ENCODE measurements at regions not wholly inside any gene's neighbourhood (a gene's known extent, or its start where the extent isn't known, plus 50 kb on each side); places are given as distances from the start of the nearest gene placed in this dataset.

DNA sequence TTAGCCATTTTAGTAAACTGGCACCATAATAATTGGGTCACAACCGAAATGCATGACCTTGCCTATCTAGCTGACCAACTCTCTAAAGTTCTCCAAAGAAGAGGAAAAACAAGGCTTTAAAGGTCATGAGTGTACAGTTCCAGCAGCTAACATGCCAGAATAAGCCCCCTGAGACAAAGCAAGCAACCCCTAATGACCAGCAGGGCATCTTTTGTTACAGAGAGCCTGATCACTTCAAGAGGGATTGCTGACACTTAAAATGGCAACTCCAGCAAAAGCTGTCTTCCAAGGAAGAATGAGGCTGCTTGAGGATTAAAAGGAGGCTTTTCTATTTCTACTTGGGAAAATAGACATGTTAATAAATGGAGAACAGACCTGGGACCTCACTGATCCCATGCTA, 213.6 kb downstream of the CDC14C start (continued):
- TF ChIP-seq, protein P1, sequence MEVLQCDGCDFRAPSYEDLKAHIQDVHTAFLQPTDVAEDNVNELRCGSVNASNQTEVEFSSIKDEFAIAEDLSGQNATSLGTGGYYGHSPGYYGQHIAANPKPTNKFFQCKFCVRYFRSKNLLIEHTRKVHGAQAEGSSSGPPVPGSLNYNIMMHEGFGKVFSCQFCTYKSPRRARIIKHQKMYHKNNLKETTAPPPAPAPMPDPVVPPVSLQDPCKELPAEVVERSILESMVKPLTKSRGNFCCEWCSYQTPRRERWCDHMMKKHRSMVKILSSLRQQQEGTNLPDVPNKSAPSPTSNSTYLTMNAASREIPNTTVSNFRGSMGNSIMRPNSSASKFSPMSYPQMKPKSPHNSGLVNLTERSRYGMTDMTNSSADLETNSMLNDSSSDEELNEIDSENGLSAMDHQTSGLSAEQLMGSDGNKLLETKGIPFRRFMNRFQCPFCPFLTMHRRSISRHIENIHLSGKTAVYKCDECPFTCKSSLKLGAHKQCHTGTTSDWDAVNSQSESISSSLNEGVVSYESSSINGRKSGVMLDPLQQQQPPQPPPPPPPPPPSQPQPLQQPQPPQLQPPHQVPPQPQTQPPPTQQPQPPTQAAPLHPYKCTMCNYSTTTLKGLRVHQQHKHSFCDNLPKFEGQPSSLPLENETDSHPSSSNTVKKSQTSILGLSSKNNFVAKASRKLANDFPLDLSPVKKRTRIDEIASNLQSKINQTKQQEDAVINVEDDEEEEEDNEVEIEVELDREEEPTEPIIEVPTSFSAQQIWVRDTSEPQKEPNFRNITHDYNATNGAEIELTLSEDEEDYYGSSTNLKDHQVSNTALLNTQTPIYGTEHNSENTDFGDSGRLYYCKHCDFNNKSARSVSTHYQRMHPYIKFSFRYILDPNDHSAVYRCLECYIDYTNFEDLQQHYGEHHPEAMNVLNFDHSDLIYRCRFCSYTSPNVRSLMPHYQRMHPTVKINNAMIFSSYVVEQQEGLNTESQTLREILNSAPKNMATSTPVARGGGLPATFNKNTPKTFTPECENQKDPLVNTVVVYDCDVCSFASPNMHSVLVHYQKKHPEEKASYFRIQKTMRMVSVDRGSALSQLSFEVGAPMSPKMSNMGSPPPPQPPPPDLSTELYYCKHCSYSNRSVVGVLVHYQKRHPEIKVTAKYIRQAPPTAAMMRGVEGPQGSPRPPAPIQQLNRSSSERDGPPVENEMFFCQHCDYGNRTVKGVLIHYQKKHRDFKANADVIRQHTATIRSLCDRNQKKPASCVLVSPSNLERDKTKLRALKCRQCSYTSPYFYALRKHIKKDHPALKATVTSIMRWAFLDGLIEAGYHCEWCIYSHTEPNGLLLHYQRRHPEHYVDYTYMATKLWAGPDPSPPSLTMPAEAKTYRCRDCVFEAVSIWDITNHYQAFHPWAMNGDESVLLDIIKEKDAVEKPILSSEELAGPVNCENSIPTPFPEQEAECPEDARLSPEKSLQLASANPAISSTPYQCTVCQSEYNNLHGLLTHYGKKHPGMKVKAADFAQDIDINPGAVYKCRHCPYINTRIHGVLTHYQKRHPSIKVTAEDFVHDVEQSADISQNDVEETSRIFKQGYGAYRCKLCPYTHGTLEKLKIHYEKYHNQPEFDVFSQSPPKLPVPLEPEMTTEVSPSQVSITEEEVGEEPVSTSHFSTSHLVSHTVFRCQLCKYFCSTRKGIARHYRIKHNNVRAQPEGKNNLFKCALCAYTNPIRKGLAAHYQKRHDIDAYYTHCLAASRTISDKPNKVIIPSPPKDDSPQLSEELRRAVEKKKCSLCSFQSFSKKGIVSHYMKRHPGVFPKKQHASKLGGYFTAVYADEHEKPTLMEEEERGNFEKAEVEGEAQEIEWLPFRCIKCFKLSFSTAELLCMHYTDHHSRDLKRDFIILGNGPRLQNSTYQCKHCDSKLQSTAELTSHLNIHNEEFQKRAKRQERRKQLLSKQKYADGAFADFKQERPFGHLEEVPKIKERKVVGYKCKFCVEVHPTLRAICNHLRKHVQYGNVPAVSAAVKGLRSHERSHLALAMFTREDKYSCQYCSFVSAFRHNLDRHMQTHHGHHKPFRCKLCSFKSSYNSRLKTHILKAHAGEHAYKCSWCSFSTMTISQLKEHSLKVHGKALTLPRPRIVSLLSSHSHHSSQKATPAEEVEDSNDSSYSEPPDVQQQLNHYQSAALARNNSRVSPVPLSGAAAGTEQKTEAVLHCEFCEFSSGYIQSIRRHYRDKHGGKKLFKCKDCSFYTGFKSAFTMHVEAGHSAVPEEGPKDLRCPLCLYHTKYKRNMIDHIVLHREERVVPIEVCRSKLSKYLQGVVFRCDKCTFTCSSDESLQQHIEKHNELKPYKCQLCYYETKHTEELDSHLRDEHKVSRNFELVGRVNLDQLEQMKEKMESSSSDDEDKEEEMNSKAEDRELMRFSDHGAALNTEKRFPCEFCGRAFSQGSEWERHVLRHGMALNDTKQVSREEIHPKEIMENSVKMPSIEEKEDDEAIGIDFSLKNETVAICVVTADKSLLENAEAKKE (CRISPR knock-in tag; IDR thresholded peaks at IDR 0.05), result no peak
- TF ChIP-seq JUNB (IDR thresholded peaks at IDR 0.05; ENCODE audit: unreplicated experiment) (no peak), POLR2AphosphoS5 (IDR thresholded peaks at IDR 0.05; ENCODE audit: low read depth) (no peak), EZH2phosphoT487 (IDR thresholded peaks at IDR 0.05; ENCODE audit: unreplicated experiment) (no peak), CREB1 (CRISPR knock-in tag; IDR thresholded peaks at IDR 0.05; ENCODE audit: low read depth) (no peak), NANOG (IDR thresholded peaks at IDR 0.05; ENCODE audit: borderline replicate concordance) (no peak)

DNA sequence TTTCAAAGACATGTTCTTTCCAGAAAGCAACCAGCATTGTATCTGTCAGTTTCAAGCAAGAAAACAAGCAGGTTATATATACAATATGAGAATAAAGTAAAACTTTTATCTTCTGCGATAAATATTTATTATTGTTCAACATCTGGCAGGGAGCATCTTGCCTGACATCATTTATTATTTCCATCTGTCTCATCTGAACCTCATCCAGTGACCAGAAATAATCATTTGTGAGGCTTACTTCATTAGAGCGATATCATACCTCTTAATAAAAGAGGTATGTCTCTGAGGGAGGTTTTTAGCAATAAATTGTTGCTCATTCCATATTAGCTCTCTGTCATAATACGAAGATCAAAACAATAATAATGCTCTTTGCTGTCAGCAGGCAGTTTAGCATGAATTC, 226.1 kb downstream of the CDC14C start:
- H3K4me3 Mint-ChIP-seq, result no peak overlapping the region
- H3K4me1 Mint-ChIP-seq, result peaks cover 2% of the 10 kb centered on the region; the same call in 1 of the 3 replicates
- H3K36me3 Mint-ChIP-seq (ENCODE audit: low read depth), result no peaks in the 10 kb centered on the region; the same call in 2 of the 3 replicates
- Histone ChIP-seq H3K4me3 (no peak overlapping the region), H3K27ac (ENCODE audit: low read depth) (no peak overlapping the region), H3K4me2 (no peak overlapping the region), H3K9me2 (ENCODE audit: insufficient read depth) (no peaks in the 10 kb centered on the region), H3K27me3 (ENCODE audit: insufficient read depth) (no peaks in the 10 kb centered on the region), H4K20me1 (replicated peaks; ENCODE audit: insufficient read depth) (no peaks in the 10 kb centered on the region), H3K4me1 (ENCODE audit: insufficient read depth) (no peaks in the 10 kb centered on the region), H2AFZ (no peak overlapping the region), H3F3A (replicated peaks; ENCODE audit: low read depth) (no peaks in the 10 kb centered on the region), H3K79me2 (replicated peaks; ENCODE audit: insufficient read depth) (no peaks in the 10 kb centered on the region), H3K36me3 (ENCODE audit: insufficient read depth) (no peaks in the 10 kb centered on the region)
- no peak for ATAC-seq
- DNase-seq (ENCODE audit: low spot score), result no peak
- no peaks in the 10 kb centered on the region for H3K27me3 Mint-ChIP-seq (ENCODE audit: insufficient read depth, low read depth, poor library complexity)
- no peak overlapping the region for H3K27ac Mint-ChIP-seq
- H3K9me3 Mint-ChIP-seq, result no peaks in the 10 kb centered on the region; the same call in 1 of the 3 replicates
- TF ChIP-seq EZH2phosphoT487 (IDR thresholded peaks at IDR 0.05; ENCODE audit: unreplicated experiment), result no peak
- TF ChIP-seq, protein P1 (CRISPR knock-in tag; IDR thresholded peaks at IDR 0.05), result no peak
- no peak for TF ChIP-seq POLR2AphosphoS5 (IDR thresholded peaks at IDR 0.05; ENCODE audit: low read depth)

Data from GM23338 (cell line).